ENCODE measurements at regions not wholly inside any gene's neighbourhood (a gene's known extent, or its start where the extent isn't known, plus 50 kb on each side); places are given as distances from the start of the nearest gene placed in this dataset.

DNA sequence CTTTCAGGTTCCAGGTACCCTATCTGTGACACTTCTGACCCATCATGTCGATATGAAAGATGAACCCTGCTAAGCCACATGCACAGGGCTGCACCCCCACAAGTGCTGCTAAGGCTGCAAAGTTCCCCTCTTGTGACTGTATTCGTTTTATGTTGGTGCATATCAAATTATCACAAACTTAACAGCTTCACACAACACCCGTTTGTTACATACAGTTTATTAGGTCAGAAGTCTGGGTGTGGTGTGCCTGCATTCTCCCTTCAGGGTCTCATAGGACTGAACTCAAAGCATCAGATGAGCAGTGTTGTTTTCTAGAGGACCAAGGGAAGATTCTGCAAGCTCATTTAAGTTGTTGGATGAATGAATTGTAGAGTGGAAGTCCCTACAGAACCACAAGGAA is 199.4 kb downstream of the ANAPC1 start:
- H3K27me3 Mint-ChIP-seq (ENCODE audit: insufficient read depth): peaks cover 16% of the 10 kb centered on the region
- peaks cover 4% of the 10 kb centered on the region for H3K9me3 Mint-ChIP-seq
- H3K36me3 Mint-ChIP-seq (ENCODE audit: low read depth): peaks cover 7% of the 10 kb centered on the region; the same call in 1 of the 2 replicates
- TF ChIP-seq, protein P1, sequence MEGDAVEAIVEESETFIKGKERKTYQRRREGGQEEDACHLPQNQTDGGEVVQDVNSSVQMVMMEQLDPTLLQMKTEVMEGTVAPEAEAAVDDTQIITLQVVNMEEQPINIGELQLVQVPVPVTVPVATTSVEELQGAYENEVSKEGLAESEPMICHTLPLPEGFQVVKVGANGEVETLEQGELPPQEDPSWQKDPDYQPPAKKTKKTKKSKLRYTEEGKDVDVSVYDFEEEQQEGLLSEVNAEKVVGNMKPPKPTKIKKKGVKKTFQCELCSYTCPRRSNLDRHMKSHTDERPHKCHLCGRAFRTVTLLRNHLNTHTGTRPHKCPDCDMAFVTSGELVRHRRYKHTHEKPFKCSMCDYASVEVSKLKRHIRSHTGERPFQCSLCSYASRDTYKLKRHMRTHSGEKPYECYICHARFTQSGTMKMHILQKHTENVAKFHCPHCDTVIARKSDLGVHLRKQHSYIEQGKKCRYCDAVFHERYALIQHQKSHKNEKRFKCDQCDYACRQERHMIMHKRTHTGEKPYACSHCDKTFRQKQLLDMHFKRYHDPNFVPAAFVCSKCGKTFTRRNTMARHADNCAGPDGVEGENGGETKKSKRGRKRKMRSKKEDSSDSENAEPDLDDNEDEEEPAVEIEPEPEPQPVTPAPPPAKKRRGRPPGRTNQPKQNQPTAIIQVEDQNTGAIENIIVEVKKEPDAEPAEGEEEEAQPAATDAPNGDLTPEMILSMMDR (IDR thresholded peaks at IDR 0.05): no peak
- no peak for DNase-seq
- no peak overlapping the region for H3K27ac Mint-ChIP-seq
- no peaks in the 10 kb centered on the region for H3K4me1 Mint-ChIP-seq (ENCODE audit: low read depth)
- H3K4me3 Mint-ChIP-seq: no peak overlapping the region

DNA sequence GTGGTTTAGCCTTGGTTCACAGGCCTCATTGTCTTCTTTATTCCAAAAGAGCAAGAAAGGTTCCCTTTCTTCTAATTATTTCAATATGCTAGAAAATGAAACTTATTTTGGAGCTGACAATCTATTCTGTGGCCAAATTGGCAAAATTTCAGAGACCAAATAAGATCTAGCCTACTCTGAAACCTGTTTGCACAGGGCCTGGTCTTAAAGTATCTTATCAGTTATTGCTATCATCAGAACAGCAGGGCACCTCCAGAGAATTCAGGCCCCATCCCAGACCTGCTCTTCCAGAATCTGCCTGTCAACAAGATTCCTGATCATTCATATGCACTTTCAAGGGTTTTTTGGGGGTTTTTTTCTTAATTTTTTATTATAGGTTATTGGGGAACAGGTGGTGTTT is 198.7 kb downstream of the ANAPC1 start:
- Mint-ChIP-seq H3K4me3 (no peak overlapping the region), H3K9me3 (peaks cover 4% of the 10 kb centered on the region), H3K36me3 (ENCODE audit: low read depth) (peaks cover 7% of the 10 kb centered on the region; the same call in 1 of the 2 replicates), H3K27me3 (ENCODE audit: insufficient read depth) (peaks cover 16% of the 10 kb centered on the region), H3K4me1 (ENCODE audit: low read depth) (no peaks in the 10 kb centered on the region), H3K27ac (no peak overlapping the region)
- no peak for DNase-seq
- TF ChIP-seq, protein P1 (IDR thresholded peaks at IDR 0.05): no peak

DNA sequence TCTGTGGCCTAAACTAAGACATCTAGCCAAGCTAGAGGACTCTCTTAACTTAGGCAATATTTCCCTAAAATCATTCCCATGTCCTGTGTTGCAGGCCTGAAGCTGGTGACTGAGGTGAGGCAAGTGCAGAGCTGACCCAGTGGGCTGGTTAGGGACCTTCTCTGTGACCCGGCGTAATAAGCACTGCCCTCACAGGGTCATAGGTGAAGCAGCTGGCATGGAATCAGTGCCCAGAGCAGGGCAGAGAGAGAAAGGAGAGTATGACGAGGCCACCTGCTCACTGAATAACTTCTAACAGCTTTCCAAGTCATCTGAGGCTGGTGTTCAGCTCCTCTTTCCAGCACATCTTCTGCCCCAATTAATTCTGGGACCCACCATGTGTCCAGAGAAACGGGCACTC is 197.0 kb downstream of the ANAPC1 start:
- no peaks in the 10 kb centered on the region; the same call in 1 of the 2 replicates for H3K9me3 Mint-ChIP-seq

DNA sequence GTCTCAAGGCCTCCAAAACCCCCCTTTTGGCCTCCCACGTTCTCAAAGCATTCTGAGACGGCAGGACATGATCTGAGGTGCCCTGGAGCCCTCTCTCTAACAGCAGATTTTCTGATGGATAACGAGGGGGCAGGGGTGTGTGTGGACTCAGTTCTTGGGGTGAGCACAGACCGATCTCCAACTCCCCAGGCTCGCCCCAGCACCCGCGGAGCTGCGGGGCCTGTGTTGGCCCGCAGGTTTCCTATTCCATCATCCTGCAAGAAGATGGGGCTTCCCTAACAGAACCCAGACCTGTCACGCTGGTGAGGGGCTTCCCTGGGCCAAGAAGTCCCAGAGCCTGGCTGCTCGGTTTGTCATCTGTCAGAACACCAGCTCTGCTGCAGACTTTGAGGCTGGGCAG is 196.1 kb downstream of the ANAPC1 start:
- H3K4me3 Mint-ChIP-seq: no peak overlapping the region
- H3K9me3 Mint-ChIP-seq: no peaks in the 10 kb centered on the region; the same call in 1 of the 2 replicates
- DNase-seq: no peak
- TF ChIP-seq, protein P1 (IDR thresholded peaks at IDR 0.05): no peak
- H3K27me3 Mint-ChIP-seq (ENCODE audit: insufficient read depth): peaks cover 7% of the 10 kb centered on the region; the same call in 1 of the 2 replicates
- no peaks in the 10 kb centered on the region for H3K4me1 Mint-ChIP-seq (ENCODE audit: low read depth)
- H3K27ac Mint-ChIP-seq: no peak overlapping the region
- no peaks in the 10 kb centered on the region; the same call in 1 of the 2 replicates for H3K36me3 Mint-ChIP-seq (ENCODE audit: low read depth)

More for the DNA sequence above, 197.0 kb downstream of the ANAPC1 start:
- H3K4me3 Mint-ChIP-seq: no peak overlapping the region
- no peaks in the 10 kb centered on the region; the same call in 1 of the 2 replicates for H3K36me3 Mint-ChIP-seq (ENCODE audit: low read depth)
- H3K27me3 Mint-ChIP-seq (ENCODE audit: insufficient read depth): peaks cover 7% of the 10 kb centered on the region; the same call in 1 of the 2 replicates
- no peaks in the 10 kb centered on the region for H3K4me1 Mint-ChIP-seq (ENCODE audit: low read depth)
- no peak overlapping the region for H3K27ac Mint-ChIP-seq
- no peak for DNase-seq
- TF ChIP-seq, protein P1 (IDR thresholded peaks at IDR 0.05): no peak

DNA sequence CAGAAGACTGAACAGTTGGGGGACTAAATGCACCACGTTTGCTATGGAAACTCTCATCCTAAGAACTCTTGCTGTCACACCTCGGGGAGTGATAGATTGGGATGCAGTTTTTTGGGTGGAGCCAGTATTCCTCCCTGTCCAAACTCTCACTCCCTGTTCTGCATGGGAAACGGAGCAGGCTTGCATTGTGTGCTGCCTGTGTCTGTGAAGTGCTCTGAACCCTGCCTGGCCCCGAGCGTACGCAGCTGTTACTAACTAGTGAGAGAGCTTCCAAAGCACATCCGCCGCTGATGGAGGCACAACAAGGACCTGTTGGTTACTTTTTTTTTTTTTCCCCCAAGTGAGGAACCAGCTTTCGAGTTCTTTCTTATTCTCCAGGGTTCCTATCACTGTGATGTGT is 195.5 kb downstream of the ANAPC1 start:
- no peaks in the 10 kb centered on the region; the same call in 1 of the 2 replicates for H3K36me3 Mint-ChIP-seq (ENCODE audit: low read depth)
- no peaks in the 10 kb centered on the region for H3K4me1 Mint-ChIP-seq (ENCODE audit: low read depth)
- no peak overlapping the region for H3K4me3 Mint-ChIP-seq
- no peak for DNase-seq
- H3K27ac Mint-ChIP-seq: no peak overlapping the region
- H3K9me3 Mint-ChIP-seq: no peaks in the 10 kb centered on the region
- TF ChIP-seq, protein P1 (IDR thresholded peaks at IDR 0.05): no peak
- H3K27me3 Mint-ChIP-seq (ENCODE audit: insufficient read depth): peaks cover 7% of the 10 kb centered on the region; the same call in 1 of the 2 replicates
